GM19025 (cell line): ENCODE measurements at regions not wholly inside any gene's neighbourhood (a gene's known extent, or its start where the extent isn't known, plus 50 kb on each side); places are given as distances from the start of the nearest gene placed in this dataset.
"Not testable (repeated sequence)": the region's sequence is repeated elsewhere in the genome, so short reads cannot be mapped to it uniquely, and the experiment has no call there.

Experiments
- ATAC-seq: cut with Tn5 transposase; IDR thresholded peaks from one replicate; pipeline ENCODE4 v1.9.1; 2021; ENCODE audit warnings: mild to moderate bottlenecking, low read depth, moderate library complexity; ENCODE audit not compliant: unreplicated experiment

DNA sequence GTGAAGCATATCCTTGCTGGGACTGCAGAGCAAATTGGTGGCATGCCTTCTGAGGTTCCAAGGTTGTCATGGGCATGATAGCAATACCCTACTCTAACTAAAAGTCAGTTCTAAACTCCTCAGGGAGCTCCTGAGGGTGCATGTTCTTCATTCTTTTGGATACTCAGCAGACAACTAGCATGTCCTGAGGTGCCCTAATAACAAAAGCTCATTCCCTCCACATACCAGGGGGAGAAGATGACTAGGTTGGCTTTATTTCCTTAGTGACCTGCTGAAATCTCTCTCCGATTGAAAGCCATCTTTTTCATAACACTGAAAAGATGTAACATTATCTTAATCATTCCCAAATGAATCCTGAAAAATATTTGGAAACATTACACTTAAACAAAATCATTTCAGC, 188.7 kb upstream of the IGF1 start:
- ATAC-seq = no peak

DNA sequence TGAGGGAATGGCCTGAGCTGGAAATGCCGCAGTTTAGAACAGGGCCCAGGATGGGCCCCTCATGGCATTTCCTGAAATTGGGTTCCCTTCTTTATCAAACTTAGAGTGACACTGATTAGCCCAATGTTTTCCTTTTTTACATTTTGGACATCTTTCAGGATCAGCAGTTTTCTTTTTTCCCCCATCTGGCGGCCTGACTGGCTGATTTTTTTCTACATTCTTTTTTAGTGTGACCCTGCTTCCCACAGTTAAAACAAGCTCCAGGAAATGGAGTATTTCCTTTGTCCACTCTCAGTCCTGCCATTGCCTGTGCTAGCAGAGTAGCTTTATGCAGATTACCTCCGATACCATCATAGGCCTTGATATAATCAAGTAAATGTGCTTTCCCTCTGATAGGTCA, 185.8 kb upstream of the IGF1 start:
- not testable (repeated sequence) for ATAC-seq

DNA sequence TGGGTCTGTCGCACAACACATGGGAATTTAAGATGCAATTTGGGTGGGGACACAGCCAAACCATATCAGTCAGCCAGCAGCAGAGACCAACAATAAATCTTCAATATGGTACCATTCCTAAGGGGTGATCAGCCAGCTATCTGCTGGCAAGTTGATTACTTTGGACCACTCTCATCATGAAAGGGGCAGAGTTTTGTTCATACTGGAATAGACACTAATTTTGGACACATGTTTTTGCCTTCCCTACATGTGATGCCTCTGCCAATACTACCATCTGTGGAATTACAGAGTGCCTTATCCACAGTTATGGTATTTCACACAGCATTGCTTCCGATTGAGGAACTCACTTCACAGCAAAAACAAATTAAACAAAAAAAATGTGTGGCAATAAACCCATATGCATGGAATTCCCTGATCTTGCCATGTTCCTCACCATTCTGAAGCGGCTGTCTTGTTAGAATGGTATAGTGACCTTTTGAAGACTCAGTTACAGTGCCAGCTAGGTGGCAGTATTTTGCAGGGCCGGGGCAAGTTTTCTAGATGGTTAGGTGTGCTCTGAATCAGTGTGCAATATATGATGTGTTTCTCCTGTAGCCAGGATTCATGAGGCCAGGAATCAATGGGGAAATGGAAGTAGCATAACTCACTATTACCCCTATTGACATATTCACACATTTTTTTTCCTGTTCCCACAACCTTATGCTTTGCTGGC, 179.0 kb upstream of the IGF1 start:
- no peak for ATAC-seq

DNA sequence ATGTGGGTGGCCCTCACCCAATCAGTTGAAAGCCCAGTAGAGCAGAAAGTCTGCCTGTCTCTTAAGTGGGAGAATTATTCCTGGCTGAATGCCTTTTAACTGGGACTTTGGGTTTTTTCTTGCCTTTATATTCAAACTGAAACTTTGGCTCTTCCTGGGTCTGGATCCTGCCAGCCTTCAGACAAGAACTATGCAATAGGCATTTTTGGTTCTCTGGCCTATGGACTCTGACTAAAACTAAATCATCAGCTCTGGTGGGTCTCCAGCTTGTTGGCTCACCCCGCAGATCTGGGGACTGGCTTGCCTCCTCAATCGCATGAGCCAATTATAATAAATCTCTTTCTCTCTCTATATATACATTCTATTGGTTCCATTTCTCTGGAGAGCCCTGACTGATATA, 173.0 kb upstream of the IGF1 start:
- ATAC-seq = no peak

DNA sequence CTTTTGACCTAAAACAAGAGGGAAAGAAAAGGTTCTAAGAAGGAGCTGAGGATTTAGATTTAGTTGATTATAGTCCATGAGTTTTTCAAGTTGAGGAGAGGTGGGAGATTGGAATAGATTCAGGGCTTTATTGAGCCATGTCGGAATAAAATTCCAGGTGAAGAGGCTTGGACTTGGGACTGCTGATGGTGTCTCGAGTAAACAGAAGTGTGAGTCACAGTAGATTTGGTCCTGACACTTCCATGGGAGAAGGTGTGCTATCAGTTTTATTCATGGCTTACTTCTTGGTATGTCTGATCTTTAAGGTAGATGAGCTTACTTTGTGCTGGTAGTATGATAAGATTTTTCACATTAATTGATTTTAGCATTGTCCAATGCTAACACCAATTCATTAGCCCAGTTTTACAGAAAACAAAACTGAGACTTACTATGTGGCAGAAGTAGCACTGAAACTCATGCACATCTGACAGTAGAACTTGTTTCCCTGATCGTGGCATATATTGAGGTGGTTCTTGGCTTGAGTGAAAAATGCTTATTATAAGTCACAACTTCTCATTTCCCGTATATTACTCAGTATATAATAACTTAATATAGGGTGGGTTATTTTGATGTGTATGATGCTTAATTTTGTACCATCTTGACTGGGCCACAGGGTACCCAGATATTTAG, 172.4 kb upstream of the IGF1 start:
- no peak for ATAC-seq

DNA sequence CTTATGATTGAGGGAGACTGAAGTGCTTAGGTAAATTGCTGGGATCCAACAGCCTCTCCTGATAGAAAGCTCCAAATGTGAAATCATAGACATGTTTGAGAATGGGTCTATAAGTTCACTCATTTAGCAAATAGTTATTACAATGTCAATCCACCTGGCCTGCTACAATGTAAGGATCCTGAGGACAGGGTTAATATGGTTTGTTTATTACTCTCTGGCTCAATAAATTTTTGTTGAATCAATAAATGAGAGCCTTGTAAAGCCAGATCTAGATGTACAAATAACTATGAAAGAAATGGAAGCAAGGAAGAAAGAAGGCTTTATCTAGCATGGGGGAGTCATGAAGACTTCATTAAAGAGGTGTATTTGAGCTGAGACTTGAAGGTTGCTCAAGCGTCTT, 165.6 kb upstream of the IGF1 start:
- no peak for ATAC-seq

DNA sequence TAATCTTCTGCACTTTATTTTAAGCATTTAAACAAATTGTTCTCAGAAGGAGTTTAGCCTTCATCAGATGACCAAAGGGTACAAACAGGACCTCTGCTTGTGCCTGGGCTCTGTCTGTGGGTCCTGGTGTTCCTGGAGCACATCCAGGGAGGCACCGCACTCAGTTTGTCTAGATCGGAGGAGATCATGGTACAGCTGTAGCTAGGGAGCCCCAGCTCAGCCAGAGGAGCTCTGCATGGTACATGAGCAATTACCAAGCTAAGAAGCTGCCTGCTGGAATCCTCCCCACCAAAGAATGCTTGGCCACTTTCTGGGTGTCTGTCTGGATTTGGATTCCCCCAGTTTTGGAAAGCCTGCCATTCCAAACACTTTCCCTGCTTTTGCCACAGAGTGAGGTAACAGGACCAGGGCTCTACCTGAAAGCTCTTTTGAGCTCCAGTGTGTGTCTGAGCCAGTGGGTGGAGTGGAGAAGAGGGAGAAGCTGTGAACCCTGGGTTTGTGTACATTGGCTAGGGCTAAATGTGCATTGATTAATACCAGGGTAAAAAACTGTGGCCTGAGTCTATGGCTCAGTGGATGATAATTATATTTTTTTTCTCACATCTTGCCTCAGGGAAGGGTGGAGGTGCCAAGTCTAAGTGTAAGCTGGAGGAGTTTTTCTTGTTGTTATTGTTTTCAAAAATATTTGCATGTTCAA, 163.7 kb upstream of the IGF1 start:
- ATAC-seq = no peak

DNA sequence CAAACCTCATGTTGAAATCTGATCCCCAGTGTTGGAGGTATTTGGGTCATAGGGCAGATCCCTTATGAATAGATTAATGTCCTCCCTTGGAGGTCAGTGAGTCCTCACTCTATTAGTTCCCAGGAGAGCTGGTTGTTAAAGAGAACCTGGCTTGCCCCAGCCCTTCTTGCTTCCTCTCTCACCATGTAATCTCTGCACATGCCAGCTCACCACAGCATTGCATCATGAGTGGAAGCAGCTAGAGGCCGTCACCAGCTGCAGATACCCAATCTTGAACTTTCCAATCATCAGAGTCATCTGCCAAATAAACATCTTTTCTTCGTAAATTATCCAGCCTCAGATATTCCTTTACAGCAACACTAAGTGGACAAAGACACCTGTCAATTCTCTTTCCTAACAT, 161.8 kb upstream of the IGF1 start:
- ATAC-seq = no peak

DNA sequence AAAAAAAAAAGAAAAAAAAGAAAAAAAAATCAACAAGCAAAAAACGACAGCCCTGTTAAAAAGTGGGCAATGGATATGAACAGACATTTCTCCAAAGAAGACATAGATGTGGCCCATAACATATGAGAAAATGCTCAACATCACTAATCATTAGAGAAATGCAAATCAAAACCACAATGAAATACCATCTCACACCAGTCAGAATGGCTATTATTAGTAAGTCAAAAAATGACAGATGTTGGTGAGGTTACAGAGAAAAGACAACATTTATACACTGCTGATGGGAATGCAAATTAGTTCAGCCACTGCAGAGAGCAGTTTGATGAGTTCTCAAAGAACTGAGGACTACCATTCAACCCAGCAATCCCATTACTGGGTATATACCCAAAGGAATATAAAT, 160.3 kb upstream of the IGF1 start:
- not testable (repeated sequence) for ATAC-seq

DNA sequence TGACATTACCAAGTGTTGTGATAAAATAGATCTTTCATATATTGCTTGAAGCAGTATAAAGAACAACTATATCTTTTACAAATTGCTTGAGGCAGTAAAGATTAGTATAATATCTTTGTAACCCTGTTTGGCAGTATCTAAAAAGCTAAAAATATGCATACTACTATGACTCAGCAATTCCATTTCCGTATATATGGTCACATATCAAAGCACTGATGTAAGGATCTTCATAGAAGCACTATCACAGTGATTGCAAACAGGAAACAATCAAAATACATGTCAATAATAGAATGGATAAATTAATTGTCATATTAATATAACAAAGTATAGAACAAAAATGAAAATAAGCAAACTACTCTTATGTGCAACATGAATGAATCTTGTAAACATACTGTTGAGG, 158.4 kb upstream of the IGF1 start:
- ATAC-seq = no peak

DNA sequence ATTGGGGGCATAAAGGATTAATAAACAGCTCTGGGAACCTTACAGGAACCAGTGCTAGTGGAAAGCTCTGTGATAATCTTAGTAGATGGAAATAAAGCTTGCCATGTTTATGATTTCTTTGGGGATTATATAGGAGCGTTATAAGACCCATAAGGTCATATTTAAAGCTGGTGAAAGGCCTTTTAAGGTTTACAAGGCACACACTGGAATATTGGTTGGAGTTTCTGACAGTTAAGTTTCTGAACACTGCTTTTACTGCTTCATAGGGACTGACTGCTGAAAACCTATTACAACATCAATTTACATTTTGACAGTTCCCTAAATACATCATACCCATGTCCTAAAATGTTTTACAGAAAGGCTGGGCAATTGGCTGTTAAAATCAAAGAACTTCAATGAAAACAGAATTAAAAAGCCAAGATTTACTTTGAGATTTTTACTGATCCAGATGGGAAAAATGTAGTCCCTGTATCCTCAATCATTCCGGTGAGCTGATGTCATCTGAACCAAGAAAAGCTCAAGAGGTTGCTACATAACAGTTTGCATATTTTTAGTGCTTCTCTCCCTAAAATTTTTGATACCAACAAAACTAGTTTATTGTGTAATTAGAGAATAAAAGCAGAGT, 153.7 kb upstream of the IGF1 start:
- no peak for ATAC-seq

DNA sequence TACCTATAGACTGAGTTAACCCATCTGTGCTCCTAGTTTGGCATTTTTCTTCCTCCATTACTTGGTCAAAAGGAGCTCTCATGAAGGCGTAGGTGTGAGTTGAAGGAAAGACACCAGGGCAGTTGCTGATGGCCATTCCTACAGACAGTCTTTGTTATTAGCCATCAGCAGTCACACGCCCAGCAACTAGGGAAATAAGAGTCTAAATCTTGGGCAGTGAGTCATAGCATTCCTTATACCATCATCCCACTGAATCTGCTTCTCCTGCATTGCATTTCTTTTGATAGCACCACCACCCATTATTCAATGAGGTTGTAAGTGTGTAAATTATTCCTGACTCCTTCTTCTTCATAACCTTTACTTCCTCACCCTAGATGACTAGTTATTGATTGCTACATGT, 150.9 kb upstream of the IGF1 start:
- ATAC-seq = no peak

DNA sequence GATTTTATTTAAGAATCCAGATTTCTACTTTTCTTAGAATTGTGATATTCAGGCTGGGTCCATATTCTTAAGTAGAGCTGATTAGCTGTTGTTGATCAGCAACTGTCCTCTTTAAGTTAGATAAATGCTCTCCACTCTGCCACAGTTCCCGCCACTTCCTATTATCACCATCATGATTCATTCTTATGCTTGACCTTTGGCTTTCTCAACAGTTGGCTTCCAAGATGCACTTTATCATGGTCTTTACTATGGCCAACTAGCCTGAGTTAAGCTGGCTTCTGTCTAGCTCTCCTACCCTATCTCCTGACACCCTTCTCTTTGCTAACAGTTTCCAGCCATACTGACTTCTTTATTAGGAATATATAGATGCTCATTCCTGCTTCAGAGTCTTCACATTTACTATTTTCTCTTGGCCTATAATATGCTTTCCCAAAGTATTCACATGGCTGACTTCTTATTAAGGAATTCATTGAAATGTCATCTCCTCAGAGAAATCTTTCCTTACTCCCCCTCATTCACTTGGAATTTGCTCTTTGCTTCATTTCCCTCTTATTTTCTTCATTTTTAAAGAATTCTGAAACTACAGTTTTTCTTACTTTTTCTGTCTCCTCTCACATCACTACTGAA, 149.0 kb upstream of the IGF1 start:
- no peak for ATAC-seq

DNA sequence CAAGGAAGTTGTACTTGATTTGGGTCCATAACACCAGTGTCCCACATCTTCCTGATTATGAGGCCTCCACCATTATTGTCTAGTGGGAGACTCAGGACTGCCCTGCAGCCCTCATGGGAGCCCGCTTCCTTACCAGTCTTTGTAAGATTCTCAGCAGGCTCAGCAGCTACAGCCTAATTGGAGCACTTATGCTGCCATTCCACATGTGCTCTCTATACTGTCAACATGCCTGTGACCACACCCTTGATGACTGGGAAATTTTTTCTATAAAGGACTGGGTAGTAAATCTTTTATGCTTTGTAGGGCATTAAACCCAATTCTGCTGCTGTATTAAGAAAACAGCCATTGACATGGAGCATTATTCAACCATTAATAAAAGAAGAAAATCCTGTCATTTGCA, 145.5 kb upstream of the IGF1 start:
- ATAC-seq = no peak

DNA sequence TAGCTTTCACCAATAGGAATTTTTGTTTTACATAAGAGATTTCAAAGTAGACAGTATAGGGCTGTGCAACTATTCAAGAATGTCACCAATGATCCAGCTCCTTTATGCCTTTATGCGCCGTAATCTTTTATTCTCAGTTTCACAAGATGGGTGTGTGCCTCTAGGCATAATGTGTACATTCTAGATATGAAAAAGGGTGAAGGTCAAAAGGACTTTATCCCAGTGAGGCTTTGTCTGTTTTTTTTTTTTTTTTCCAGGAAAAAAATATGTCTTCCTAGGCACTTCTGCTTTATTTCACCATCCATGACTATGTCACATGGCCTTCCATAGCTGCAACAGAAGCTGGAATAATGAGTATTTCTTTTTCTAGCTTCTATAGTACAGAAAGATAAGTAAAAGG, 142.3 kb upstream of the IGF1 start:
- ATAC-seq = no peak

DNA sequence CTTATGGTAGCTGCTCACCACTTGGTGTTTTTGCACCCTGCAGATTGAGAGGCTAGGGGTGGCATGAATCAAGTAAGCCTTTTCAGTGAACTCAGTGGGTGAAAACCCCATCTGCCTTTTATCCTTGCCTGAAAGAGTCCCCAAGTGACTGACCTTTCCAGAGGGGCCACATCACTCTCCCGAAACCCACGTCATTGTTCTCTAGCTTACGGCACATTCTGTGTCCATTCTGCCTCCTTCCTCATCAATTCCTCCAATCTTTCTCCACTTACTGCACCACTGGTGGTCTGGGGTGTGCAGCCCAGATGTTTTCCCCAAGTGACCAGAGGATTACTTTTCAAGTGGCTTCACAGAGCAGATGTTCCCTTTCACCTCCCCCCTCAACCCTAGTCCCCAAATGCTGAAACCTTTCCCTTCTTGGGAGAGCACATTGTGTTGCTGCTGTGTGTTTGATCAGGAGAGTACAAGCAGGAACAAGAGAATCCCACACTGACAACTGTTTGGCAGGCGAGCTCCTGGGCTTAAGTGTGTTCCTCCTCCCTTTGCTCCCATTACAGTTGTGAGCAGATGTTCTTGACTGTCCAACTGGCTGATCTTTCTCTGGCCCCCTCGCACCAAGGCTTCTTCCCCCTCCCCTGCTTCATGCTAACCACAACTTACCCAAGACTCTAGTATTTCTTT, 138.0 kb upstream of the IGF1 start:
- no peak for ATAC-seq

DNA sequence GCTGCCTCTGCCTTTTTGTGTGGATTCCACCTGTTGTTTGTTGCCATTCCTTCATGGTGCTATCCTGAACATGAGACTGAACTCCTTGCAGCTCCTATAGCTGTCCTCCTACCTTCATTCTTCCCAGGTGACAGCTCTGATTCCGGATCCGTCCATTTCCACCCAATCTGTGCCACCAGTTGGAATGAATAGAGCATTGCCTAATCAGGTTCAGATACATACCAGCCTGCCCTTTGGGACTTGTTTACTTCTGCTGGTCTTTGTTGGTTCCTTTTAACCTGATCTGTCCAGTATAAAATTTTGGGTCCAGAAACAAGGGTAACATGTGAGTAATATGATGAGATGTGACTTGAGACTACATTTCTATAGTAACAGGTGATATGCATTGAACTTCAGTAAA, 136.3 kb upstream of the IGF1 start:
- ATAC-seq = no peak

DNA sequence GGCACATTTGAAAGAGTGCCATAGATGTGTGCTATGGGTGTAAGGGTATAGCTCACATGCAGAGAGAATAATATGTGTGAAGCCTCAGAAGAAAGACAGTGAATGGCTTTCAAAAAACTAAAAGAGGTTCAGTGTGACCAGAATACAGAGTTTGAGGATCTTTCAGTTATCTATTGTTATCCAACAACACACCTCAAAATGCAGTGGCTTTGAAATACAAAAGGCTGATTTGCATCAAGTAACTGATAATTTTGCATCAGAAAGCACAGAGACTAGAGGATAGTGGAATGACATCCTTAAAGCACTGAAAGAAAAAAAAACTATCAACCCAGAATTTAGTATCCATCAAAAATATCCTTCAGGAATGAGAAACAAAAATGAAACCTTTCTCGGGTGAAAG, 131.6 kb upstream of the IGF1 start:
- ATAC-seq = no peak

DNA sequence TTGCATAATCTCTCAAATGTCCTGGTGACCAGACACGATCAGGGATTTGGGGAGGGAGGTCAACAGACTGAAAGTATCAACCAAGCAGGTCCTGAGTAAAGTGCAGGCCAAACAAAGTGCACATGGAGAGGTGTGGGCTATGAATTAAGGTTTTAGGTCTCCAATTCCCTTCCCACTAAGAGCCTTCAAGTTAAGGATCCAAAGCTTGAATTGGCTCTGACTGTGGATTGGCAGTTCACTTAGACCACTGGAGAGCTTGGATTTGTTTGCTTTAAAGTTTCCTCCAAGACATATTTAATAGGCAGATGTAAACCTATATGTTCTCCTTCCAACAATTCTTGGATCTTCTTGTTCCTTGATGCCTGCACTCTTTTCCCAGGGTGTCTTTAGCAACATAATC, 129.6 kb upstream of the IGF1 start:
- ATAC-seq = no peak

DNA sequence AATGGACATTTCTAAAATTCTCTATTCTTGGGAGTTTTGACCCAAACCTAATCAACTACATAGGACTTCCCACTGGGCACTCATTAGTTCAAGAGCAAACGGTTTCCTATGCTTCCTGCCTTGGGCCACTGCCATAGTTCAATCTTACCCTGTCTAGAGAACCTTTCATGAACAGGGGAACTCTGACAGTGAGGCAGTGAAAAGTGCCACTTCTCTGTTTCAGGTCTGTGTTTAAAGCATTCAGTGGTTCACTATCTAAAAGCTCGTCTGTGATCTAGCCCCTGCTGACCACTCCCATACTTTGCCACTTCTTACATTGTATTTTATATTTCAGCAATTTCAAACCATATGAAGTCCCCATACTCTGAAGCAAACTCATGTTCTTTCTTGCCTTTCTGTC, 122.7 kb upstream of the IGF1 start:
- ATAC-seq = no peak
